ENCODE measurements at regions not wholly inside any gene's neighbourhood (a gene's known extent, or its start where the extent isn't known, plus 50 kb on each side); places are given as distances from the start of the nearest gene placed in this dataset.

GRCh38 chr21:28857752-28858151 lies 134.9 kb downstream of the LTN1 start:
- TF ChIP-seq EP300 (IDR thresholded peaks at IDR 0.05) (no peak), POLR2A (IDR thresholded peaks at IDR 0.05) (no peak), CTCF (IDR thresholded peaks at IDR 0.05) (no peak)
